Esophagus squamous epithelium (tissue), 4 donors: ENCODE measurements at regions not wholly inside any gene's neighbourhood (a gene's known extent, or its start where the extent isn't known, plus 50 kb on each side); places are given as distances from the start of the nearest gene placed in this dataset.
A peak's percentile ranks its signal among the peaks of the same experiment; 100 is the strongest.

Experiments used
- CTCF ChIP-seq, 6 experiments: fragments of 450-650 bp in 4 of 6; fragments of 200-600 bp in 2 of 6; sonication (generic) in 2 of 6; IDR thresholded peaks; one replicate each; pipeline ENCODE4 v1.5.1; 2016 to 2019; ENCODE audit warnings: antibody characterized with exemption in 6 of 6, mild to moderate bottlenecking in 4 of 6, moderate library complexity in 4 of 6
- POLR2A ChIP-seq, 4 donors: fragments of 450-650 bp; IDR thresholded peaks; one replicate each; pipeline ENCODE4 v1.6.1; 2017; ENCODE audit warnings: antibody characterized with exemption in 4 of 4, mild to moderate bottlenecking in 4 of 4, moderate library complexity in 3 of 4

- TF ChIP-seq CTCF (IDR thresholded peaks at IDR 0.05): peak in 2 of 6 experiments; percentile 15 to 31
- no peak for TF ChIP-seq POLR2A (IDR thresholded peaks at IDR 0.05)
Observed at GRCh38 chr2:64402876-64403275, 51.1 kb upstream of the LGALSL start.
